Immature natural killer cell (primary cell): ENCODE measurements at regions not wholly inside any gene's neighbourhood (a gene's known extent, or its start where the extent isn't known, plus 50 kb on each side); places are given as distances from the start of the nearest gene placed in this dataset.
A peak's percentile ranks its signal among the peaks of the same experiment; 100 is the strongest.

Source experiments
- DNase-seq, 3 donors: peaks; one replicate each; pipeline ENCODE4 v3.0.0; 2022; ENCODE audit warnings: mixed read lengths in 1 of 3
- H3K27ac Mint-ChIP-seq, 6 donors: one replicate each; pipeline ENCODE4 v1.8.0; 2020; ENCODE audit warnings: mixed read lengths in 6 of 6, mild to moderate bottlenecking in 5 of 6, inconsistent platforms in 4 of 6, moderate library complexity in 3 of 6
- H3K27me3 Mint-ChIP-seq, 3 donors: one replicate each; pipeline ENCODE4 v1.8.0; 2020 to 2021; ENCODE audit warnings: low read depth in 3 of 3, mild to moderate bottlenecking in 3 of 3, mixed read lengths in 3 of 3, moderate library complexity in 3 of 3, inconsistent platforms in 1 of 3
- H3K36me3 Mint-ChIP-seq, 3 donors: one replicate each; pipeline ENCODE4 v1.8.0; 2020; ENCODE audit warnings: mixed read lengths in 3 of 3, inconsistent platforms in 2 of 3, mild to moderate bottlenecking in 2 of 3
- H3K4me1 Mint-ChIP-seq, 2 donors: one replicate each; pipeline ENCODE4 v1.8.0; 2020; ENCODE audit warnings: inconsistent platforms in 2 of 2, mild to moderate bottlenecking in 2 of 2, mixed read lengths in 2 of 2, moderate library complexity in 1 of 2
- H3K4me3 Mint-ChIP-seq, 5 donors: one replicate each; pipeline ENCODE4 v1.8.0; 2020; ENCODE audit warnings: mild to moderate bottlenecking in 5 of 5, mixed read lengths in 5 of 5, inconsistent platforms in 3 of 5, moderate library complexity in 3 of 5
- H3K9me3 Mint-ChIP-seq, 6 donors: one replicate each; pipeline ENCODE4 v1.8.0; 2020; ENCODE audit warnings: mild to moderate bottlenecking in 6 of 6, mixed read lengths in 6 of 6, inconsistent platforms in 4 of 6, moderate library complexity in 3 of 6

DNA sequence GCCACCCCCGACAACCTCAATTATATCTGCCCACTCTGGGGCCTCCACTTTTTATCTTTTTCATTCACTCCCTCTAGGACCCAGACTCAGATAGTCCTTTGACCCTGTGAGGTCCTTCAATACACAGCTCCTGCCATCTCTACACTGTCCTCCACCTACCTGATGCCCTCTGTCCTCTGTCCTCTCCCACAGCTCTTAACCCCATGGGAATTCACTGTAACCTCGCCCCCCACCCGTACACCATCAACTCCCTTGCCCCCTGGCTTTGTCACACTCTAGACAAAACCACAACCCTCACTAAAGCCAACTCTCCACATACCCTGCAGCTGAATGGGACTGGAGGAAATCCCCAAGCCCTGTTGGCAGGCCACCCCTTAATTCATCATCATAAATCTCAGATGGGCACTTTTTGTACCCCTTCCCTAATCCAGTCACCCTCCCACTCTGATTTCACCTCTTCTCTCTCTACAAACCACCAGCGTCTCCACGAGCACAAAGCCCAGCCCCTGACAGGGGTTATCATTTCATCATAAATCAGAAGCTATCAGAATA is 52.3 kb upstream of the ENPP6 start:
- DNase-seq = no peak
- peak overlapping the region in 2 of 6 donors; percentile 31 to 57 for H3K27ac Mint-ChIP-seq
- no peaks in the 10 kb centered on the region for H3K36me3 Mint-ChIP-seq
- H3K9me3 Mint-ChIP-seq = peaks cover 0 to 3% (median 0%) of the 10 kb centered on the region in 6 donors
- peaks cover 22 to 25% of the 10 kb centered on the region in 2 donors for H3K4me1 Mint-ChIP-seq
- peaks cover 0 to 6% (median 3%) of the 10 kb centered on the region in 3 donors for H3K27me3 Mint-ChIP-seq
- peak overlapping the region in 2 of 5 donors; percentile 0 to 10 for H3K4me3 Mint-ChIP-seq

GRCh38 chr4:184268584-184269160 is 51.0 kb upstream of the ENPP6 start:
- peaks cover 28 to 30% of the 10 kb centered on the region in 2 donors for H3K4me1 Mint-ChIP-seq
- H3K9me3 Mint-ChIP-seq = peaks cover 0 to 3% (median 0%) of the 10 kb centered on the region in 6 donors
- DNase-seq = no peak
- H3K36me3 Mint-ChIP-seq = no peaks in the 10 kb centered on the region
- peaks cover 0 to 6% (median 5%) of the 10 kb centered on the region in 3 donors for H3K27me3 Mint-ChIP-seq
- H3K27ac Mint-ChIP-seq = peak overlapping the region; percentile 93 to 99 (median 98)
- peak overlapping the region; percentile 85 to 98 (median 89) for H3K4me3 Mint-ChIP-seq

GRCh38 chr4:184267673-184268583 is 50.3 kb upstream of the ENPP6 start:
- H3K9me3 Mint-ChIP-seq = peaks cover 0 to 3% (median 0%) of the 10 kb centered on the region in 6 donors
- H3K4me3 Mint-ChIP-seq = peak overlapping the region; percentile 85 to 98 (median 89)
- peak overlapping the region; percentile 93 to 99 (median 98) for H3K27ac Mint-ChIP-seq
- peaks cover 28 to 30% of the 10 kb centered on the region in 2 donors for H3K4me1 Mint-ChIP-seq
- peaks cover 0 to 6% (median 5%) of the 10 kb centered on the region in 3 donors for H3K27me3 Mint-ChIP-seq
- DNase-seq = peak; percentile 76 to 82 (median 76)
- H3K36me3 Mint-ChIP-seq = no peaks in the 10 kb centered on the region
